ENCODE measurements at regions not wholly inside any gene's neighbourhood (a gene's known extent, or its start where the extent isn't known, plus 50 kb on each side); places are given as distances from the start of the nearest gene placed in this dataset.

- no peak for TF ChIP-seq POLR2A (IDR thresholded peaks at IDR 0.05; ENCODE audit: low read depth, low read length)
- TF ChIP-seq TAF1 (IDR thresholded peaks at IDR 0.05; ENCODE audit: borderline replicate concordance, low read depth, low read length) = no peak
Measured at GRCh38 chr7:45365341-45365740, 207.8 kb downstream of the RAMP3 start.

All from GM12892 (cell line).